Effector memory CD4-positive, alpha-beta T cell (primary cell): ENCODE measurements at regions not wholly inside any gene's neighbourhood (a gene's known extent, or its start where the extent isn't known, plus 50 kb on each side); places are given as distances from the start of the nearest gene placed in this dataset.

Source experiments
- DNase-seq, 3 donors: peaks; one replicate each; pipeline ENCODE4 v3.0.0-alpha.2; 2020
- H3K27ac ChIP-seq: 2 replicates; pipeline ENCODE4 v1.7.0; 2013; ENCODE audit warnings: mild to moderate bottlenecking, low read length, moderate library complexity; ENCODE audit not compliant: insufficient read depth, poor library complexity, severe bottlenecking
- H3K27me3 ChIP-seq: replicated peaks from 2 replicates; pipeline ENCODE4 v1.7.0; 2013; ENCODE audit warnings: mild to moderate bottlenecking, low read length; ENCODE audit not compliant: insufficient read depth, control insufficient read depth, poor library complexity, severe bottlenecking
- H3K36me3 ChIP-seq: 2 replicates; pipeline ENCODE4 v1.7.0; 2013; ENCODE audit warnings: mild to moderate bottlenecking, low read length, moderate library complexity; ENCODE audit not compliant: control insufficient read depth, insufficient read depth
- H3K4me1 ChIP-seq: 2 replicates; pipeline ENCODE4 v1.7.0; 2013; ENCODE audit warnings: low read length, mild to moderate bottlenecking; ENCODE audit not compliant: control insufficient read depth, insufficient read depth, poor library complexity, severe bottlenecking
- H3K4me3 ChIP-seq: 2 replicates; pipeline ENCODE4 v1.7.0; 2013; ENCODE audit warnings: low read length, low read depth, mild to moderate bottlenecking; ENCODE audit not compliant: insufficient read depth, poor library complexity, severe bottlenecking
- H3K9me3 ChIP-seq: 2 replicates; pipeline ENCODE4 v1.7.0; 2013; ENCODE audit warnings: mild to moderate bottlenecking, low read length, moderate library complexity; ENCODE audit not compliant: control insufficient read depth

DNA sequence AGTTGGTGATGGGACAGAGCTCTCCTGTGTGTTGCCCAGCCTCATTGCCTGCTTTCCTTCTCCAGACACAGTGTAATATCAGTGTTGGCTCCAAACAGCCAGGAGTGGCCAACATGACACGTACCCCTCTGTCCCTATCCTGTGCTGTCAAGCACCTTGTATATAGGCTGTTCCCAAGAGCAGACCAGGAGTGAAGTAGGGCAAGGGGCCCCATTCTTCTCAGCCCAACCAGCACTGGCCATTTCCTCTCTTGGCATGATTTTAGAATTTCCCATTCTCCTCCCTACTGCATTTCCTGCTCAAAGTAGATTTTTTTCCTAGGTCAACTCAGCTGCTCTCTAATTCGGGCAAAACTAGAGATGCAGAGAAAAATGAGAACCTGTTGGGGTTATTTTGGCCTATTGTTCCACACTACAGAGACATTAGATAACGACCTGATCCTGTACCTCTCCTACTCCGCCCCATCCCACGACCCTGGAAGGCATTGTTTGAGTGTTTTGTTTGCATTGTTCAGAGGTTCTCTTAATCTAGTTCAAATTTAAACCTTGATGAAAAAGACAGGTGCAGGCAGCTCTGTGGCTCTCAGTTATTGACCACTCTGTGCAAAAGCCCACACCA lies 95.6 kb downstream of the RASSF10 start:
- Histone ChIP-seq H3K9me3 (no peaks in the 10 kb centered on the region), H3K4me3 (no peak overlapping the region), H3K27ac (no peak overlapping the region), H3K27me3 (no peaks in the 10 kb centered on the region), H3K36me3 (no peaks in the 10 kb centered on the region), H3K4me1 (no peaks in the 10 kb centered on the region)
- no peak for DNase-seq

- H3K27me3 ChIP-seq, result no peaks in the 10 kb centered on the region
- H3K27ac ChIP-seq, result no peak overlapping the region
- no peaks in the 10 kb centered on the region for H3K9me3 ChIP-seq
- no peak for DNase-seq
- H3K4me3 ChIP-seq, result no peak overlapping the region
- H3K36me3 ChIP-seq, result no peaks in the 10 kb centered on the region
- H3K4me1 ChIP-seq, result no peaks in the 10 kb centered on the region
These were observed 96.2 kb downstream of the RASSF10 start for GRCh38 chr11:13105237-13105844.

DNA sequence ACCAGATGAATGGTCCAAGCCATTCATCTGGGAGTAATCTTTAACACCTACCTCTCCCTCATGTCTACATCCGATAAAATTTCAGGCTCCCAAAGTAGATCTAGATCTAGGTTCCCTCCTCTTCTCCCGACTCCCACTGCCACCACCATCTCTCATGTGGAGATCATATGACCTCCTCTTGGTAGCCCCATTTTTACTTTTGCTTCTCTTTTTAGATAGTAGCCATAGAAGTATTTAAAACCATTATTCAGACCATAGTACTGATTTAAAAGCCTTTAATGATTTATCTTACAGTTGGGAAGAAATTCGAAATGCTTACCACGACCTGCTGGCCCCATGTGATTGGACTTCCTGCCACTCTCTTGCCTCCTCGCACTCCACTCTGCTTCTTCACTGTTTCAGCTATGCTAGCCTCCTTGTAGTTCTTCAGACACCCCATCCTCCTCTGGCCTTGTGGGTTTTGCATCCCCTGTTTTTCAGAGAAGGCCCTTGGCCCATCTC lies 98.5 kb downstream of the RASSF10 start:
- no peaks in the 10 kb centered on the region for H3K9me3 ChIP-seq
- no peak overlapping the region for H3K4me3 ChIP-seq

GRCh38 chr11:13108416-13108815 lies 99.3 kb downstream of the RASSF10 start:
- no peaks in the 10 kb centered on the region for H3K4me1 ChIP-seq
- H3K27ac ChIP-seq, result no peak overlapping the region
- no peaks in the 10 kb centered on the region for H3K27me3 ChIP-seq
- no peak overlapping the region for H3K4me3 ChIP-seq
- no peaks in the 10 kb centered on the region for H3K36me3 ChIP-seq
- no peaks in the 10 kb centered on the region for H3K9me3 ChIP-seq
- DNase-seq, result no peak

More for the DNA sequence above, 98.5 kb downstream of the RASSF10 start:
- H3K27ac ChIP-seq, result no peak overlapping the region
- H3K36me3 ChIP-seq, result no peaks in the 10 kb centered on the region
- DNase-seq, result no peak
- H3K4me1 ChIP-seq, result no peaks in the 10 kb centered on the region
- H3K27me3 ChIP-seq, result no peaks in the 10 kb centered on the region

DNA sequence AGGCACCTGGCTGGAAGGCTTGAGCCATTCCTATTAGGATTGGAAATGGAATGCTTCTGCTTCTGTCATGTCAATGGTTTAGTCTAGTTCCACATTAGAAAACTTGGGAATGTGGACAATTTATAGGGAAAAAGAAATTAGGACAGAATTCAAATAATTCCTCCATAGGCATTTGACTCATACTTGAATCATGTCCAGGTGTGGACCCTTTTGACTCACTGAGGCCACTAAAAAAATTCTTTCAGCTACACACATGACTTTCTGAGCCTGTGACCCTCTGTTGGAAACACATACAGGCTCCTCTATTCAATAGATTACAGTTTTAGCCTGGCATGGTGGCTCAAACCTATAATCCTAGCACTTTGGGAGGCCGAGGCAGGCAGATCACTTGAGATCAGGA lies 100.5 kb downstream of the RASSF10 start:
- Histone ChIP-seq H3K36me3 (no peaks in the 10 kb centered on the region), H3K27me3 (no peaks in the 10 kb centered on the region), H3K4me3 (no peak overlapping the region), H3K27ac (no peak overlapping the region), H3K9me3 (no peaks in the 10 kb centered on the region), H3K4me1 (no peaks in the 10 kb centered on the region)
- no peak for DNase-seq

DNA sequence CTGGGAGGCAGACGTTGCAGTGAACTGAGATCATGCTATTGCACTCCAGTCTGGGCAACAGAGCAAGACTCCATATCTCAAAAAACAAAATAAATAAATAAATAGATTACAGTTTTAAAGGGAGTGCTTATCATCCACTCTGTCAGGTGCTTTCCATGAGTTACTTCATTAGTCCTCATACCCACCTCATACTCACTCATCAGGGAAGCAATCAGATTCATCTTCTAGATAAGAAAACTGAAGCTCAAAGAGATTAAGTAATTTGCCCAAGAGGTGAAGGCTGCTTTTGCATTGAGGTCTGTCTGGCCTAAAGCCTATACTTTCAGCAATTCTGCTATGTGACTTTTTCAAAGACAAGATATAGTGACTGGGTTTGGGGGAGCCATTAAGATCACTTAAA lies 101.0 kb downstream of the RASSF10 start:
- Histone ChIP-seq H3K36me3 (no peaks in the 10 kb centered on the region), H3K4me1 (no peaks in the 10 kb centered on the region), H3K4me3 (no peak overlapping the region), H3K27ac (no peak overlapping the region), H3K27me3 (no peaks in the 10 kb centered on the region), H3K9me3 (no peaks in the 10 kb centered on the region)
- no peak for DNase-seq

- no peaks in the 10 kb centered on the region for H3K4me1 ChIP-seq
- no peaks in the 10 kb centered on the region for H3K9me3 ChIP-seq
- no peaks in the 10 kb centered on the region for H3K27me3 ChIP-seq
- DNase-seq, result no peak
- no peaks in the 10 kb centered on the region for H3K36me3 ChIP-seq
- no peak overlapping the region for H3K4me3 ChIP-seq
- no peak overlapping the region for H3K27ac ChIP-seq
These were observed 102.1 kb downstream of the RASSF10 start for GRCh38 chr11:13110929-13111812.

DNA sequence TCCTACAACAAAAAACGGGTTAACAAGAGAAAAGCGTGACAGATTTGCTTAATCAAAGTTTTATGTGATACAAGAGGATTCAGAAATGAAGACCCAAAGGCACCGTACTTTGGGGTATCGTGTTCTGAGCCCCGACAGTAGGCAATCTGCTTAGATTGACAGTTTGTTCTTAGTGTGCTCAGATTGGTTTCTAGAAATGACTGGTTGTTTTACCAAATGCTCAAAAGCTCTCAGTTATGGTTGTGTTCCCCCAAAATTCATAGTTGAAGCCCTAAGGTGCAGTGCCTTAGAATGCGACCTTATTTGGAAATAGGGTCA lies 102.7 kb downstream of the RASSF10 start:
- Histone ChIP-seq H3K9me3 (no peaks in the 10 kb centered on the region), H3K4me1 (no peaks in the 10 kb centered on the region), H3K4me3 (no peak overlapping the region), H3K27ac (no peak overlapping the region), H3K27me3 (no peaks in the 10 kb centered on the region), H3K36me3 (no peaks in the 10 kb centered on the region)
- no peak for DNase-seq

DNA sequence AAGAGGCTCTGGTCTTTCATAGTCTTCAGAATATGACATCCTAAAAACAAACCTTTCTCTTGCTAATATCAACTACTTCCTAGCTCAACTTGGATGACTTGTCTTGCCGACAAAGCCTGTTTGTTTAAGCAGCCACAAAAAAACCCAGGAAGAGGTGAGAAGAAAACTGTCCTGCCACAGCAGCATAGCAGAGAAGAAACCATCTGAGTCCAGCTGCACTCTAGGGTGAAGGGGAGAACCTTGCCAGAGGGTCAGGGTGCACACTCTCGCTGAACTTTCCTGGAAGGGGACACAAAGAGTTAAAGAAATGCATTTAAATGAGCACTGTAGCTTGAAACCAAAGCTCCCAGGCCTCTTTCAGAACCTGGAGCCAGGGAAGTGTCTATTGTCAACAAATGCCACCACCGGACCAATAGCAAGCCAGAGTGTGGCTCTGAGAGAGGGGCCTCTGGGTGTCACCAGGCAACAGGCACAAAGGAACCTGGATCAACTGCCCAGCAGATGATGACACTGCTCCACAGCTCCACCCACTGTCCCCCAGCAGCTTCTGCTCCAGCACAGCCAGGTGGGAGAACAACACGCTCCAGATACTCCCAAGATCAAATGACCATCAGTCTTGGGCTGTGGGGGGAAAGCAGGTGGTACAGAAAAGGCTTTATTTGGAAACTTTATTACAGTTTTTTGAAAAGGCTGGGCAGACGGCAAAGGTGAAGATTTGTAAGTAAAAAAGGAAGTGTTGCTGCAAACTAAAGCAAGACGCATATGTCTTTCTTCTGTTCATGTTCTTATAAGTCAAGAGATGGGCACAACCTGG lies 105.7 kb downstream of the RASSF10 start:
- DNase-seq, result no peak
- Histone ChIP-seq H3K27ac (no peak overlapping the region), H3K36me3 (no peaks in the 10 kb centered on the region), H3K4me1 (no peaks in the 10 kb centered on the region), H3K9me3 (no peaks in the 10 kb centered on the region), H3K27me3 (no peaks in the 10 kb centered on the region), H3K4me3 (no peak overlapping the region)
